LNCaP clone FGC (cell line): ENCODE measurements at regions not wholly inside any gene's neighbourhood (a gene's known extent, or its start where the extent isn't known, plus 50 kb on each side); places are given as distances from the start of the nearest gene placed in this dataset.

ENCODE experiments used
- DNase-seq: peaks from one replicate; pipeline ENCODE4 v3.0.0-alpha.2; 2011; ENCODE audit warnings: low read depth
- H3K4me3 ChIP-seq: 2 replicates; pipeline ENCODE4 v1.5.1; 2011; ENCODE audit warnings: mild to moderate bottlenecking, low read depth, low read length, control low read depth
- CTCF ChIP-seq: IDR thresholded peaks from 2 replicates; pipeline ENCODE4 v1.5.1; 2012; ENCODE audit warnings: mild to moderate bottlenecking; ENCODE audit not compliant: control insufficient read depth, insufficient read depth; ENCODE audit errors: extremely low read depth

GRCh38 chr16:17692484-17692883 lies 221.7 kb upstream of the XYLT1 start:
- TF ChIP-seq CTCF, result no peak
- DNase-seq, result no peak
- H3K4me3 ChIP-seq, result no peak overlapping the region

- no peak for DNase-seq
- TF ChIP-seq CTCF, result no peak
- no peak overlapping the region for H3K4me3 ChIP-seq
Observed at GRCh38 chr16:17691899-17692176, 221.1 kb upstream of the XYLT1 start.

- TF ChIP-seq CTCF, result no peak
- no peak for DNase-seq
- H3K4me3 ChIP-seq, result no peak overlapping the region
Observed at GRCh38 chr16:17691106-17691898, 220.5 kb upstream of the XYLT1 start.

GRCh38 chr16:17685447-17685846 lies 214.7 kb upstream of the XYLT1 start:
- no peak for TF ChIP-seq CTCF
- no peak overlapping the region for H3K4me3 ChIP-seq
- no peak for DNase-seq

- no peak for TF ChIP-seq CTCF
- H3K4me3 ChIP-seq, result no peak overlapping the region
- DNase-seq, result no peak
Observed at GRCh38 chr16:17683281-17683680, 212.5 kb upstream of the XYLT1 start.

GRCh38 chr16:17676171-17676570 lies 205.4 kb upstream of the XYLT1 start:
- H3K4me3 ChIP-seq, result no peak overlapping the region
- no peak for TF ChIP-seq CTCF
- no peak for DNase-seq

GRCh38 chr16:17668386-17668785 lies 197.6 kb upstream of the XYLT1 start:
- H3K4me3 ChIP-seq, result no peak overlapping the region
- DNase-seq, result no peak
- TF ChIP-seq CTCF, result no peak
